DND-41 (cell line): ENCODE measurements at regions not wholly inside any gene's neighbourhood (a gene's known extent, or its start where the extent isn't known, plus 50 kb on each side); places are given as distances from the start of the nearest gene placed in this dataset.

Source experiments
- EZH2 ChIP-seq: IDR thresholded peaks from 3 replicates; pipeline ENCODE4 v1.6.1; 2012; ENCODE audit warnings: borderline replicate concordance, low read depth, mild to moderate bottlenecking, moderate library complexity, low read length, inconsistent platforms; ENCODE audit not compliant: severe bottlenecking
- TF ChIP-seq, protein P1 (sequence below): IDR thresholded peaks from 2 replicates; pipeline ENCODE4 v1.5.1; 2012; ENCODE audit warnings: borderline replicate concordance, low read length, moderate library complexity, mild to moderate bottlenecking; ENCODE audit not compliant: poor library complexity, severe bottlenecking; ENCODE audit errors: extremely low read depth

DNA sequence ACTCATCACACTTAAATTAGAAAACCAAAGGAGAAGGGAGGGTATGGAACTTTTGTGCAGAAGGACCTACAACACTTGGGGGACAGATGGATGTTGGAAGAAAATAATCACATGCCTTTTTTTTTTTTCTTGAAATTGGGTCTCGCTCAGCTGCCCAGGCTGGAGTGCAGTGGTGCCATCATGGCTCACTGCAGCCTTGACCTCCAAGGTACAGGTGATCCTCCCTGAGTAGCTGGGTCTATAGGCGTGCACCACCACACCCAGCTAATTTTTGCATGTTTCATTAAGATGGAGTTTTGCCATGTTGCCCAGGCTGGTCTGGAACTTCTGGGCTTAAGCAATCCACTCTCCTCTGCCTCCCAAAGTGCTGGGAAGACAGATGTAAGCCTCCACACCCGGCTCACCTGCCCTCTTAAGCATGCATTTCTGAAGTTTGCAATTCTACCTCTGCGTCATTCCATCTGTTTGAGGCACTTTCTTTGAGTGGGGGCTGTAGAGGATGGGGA lies 370.8 kb upstream of the JARID2 start:
- TF ChIP-seq, protein P1, sequence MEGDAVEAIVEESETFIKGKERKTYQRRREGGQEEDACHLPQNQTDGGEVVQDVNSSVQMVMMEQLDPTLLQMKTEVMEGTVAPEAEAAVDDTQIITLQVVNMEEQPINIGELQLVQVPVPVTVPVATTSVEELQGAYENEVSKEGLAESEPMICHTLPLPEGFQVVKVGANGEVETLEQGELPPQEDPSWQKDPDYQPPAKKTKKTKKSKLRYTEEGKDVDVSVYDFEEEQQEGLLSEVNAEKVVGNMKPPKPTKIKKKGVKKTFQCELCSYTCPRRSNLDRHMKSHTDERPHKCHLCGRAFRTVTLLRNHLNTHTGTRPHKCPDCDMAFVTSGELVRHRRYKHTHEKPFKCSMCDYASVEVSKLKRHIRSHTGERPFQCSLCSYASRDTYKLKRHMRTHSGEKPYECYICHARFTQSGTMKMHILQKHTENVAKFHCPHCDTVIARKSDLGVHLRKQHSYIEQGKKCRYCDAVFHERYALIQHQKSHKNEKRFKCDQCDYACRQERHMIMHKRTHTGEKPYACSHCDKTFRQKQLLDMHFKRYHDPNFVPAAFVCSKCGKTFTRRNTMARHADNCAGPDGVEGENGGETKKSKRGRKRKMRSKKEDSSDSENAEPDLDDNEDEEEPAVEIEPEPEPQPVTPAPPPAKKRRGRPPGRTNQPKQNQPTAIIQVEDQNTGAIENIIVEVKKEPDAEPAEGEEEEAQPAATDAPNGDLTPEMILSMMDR = no peak
- TF ChIP-seq EZH2 = no peak
